GM23338 (cell line): ENCODE measurements at regions not wholly inside any gene's neighbourhood (a gene's known extent, or its start where the extent isn't known, plus 50 kb on each side); places are given as distances from the start of the nearest gene placed in this dataset.

ENCODE experiments used
- ATAC-seq: fragments of 200-7000 bp; cut with Tn5 transposase; 3 replicates; pipeline ENCODE4 v1.9.1; 2020
- DNase-seq: peaks from one replicate; pipeline ENCODE4 v3.0.0-alpha.2; 2015; ENCODE audit warnings: low spot score
- H2AFZ ChIP-seq: fragments of 200-600 bp; sonication (generic); 2 replicates; pipeline ENCODE4 v1.8.0; 2016; ENCODE audit warnings: antibody characterized with exemption, mild to moderate bottlenecking, moderate library complexity
- H3F3A ChIP-seq: fragments of 200-600 bp; sonication (generic); replicated peaks from 2 replicates; pipeline ENCODE4 v1.8.0; 2017; ENCODE audit warnings: antibody characterized with exemption, mixed run types, low read depth
- H3K27ac ChIP-seq: fragments of 200-600 bp; sonication (generic); 2 replicates; pipeline ENCODE4 v1.6.1; 2016; ENCODE audit warnings: low read depth
- H3K27me3 ChIP-seq: fragments of 200-600 bp; sonication (generic); 2 replicates; pipeline ENCODE4 v1.8.0; 2016; ENCODE audit warnings: mild to moderate bottlenecking, mixed run types, moderate library complexity; ENCODE audit not compliant: insufficient read depth
- H3K36me3 ChIP-seq: fragments of 200-600 bp; sonication (generic); 2 replicates; pipeline ENCODE4 v1.8.0; 2016; ENCODE audit warnings: mild to moderate bottlenecking; ENCODE audit not compliant: insufficient read depth
- H3K4me1 ChIP-seq: fragments of 200-600 bp; sonication (generic); 2 replicates; pipeline ENCODE4 v1.8.0; 2016; ENCODE audit warnings: mild to moderate bottlenecking, moderate library complexity; ENCODE audit not compliant: insufficient read depth
- H3K4me2 ChIP-seq: fragments of 200-600 bp; sonication (generic); 2 replicates; pipeline ENCODE4 v1.7.1; 2017; ENCODE audit warnings: mixed run types
- H3K4me3 ChIP-seq: fragments of 200-600 bp; sonication (generic); 2 replicates; pipeline ENCODE4 v1.6.1; 2016; ENCODE audit warnings: mixed run types
- H3K79me2 ChIP-seq: fragments of 200-600 bp; sonication (generic); replicated peaks from 2 replicates; pipeline ENCODE4 v1.8.0; 2017; ENCODE audit warnings: mild to moderate bottlenecking; ENCODE audit not compliant: insufficient read depth
- H3K9me2 ChIP-seq: fragments of 200-600 bp; sonication (generic); 2 replicates; pipeline ENCODE4 v1.8.0; 2017; ENCODE audit not compliant: insufficient read depth
- H4K20me1 ChIP-seq: fragments of 200-600 bp; sonication (generic); replicated peaks from 2 replicates; pipeline ENCODE4 v1.8.0; 2017; ENCODE audit warnings: mild to moderate bottlenecking; ENCODE audit not compliant: insufficient read depth
- H3K27ac Mint-ChIP-seq: 2 replicates; pipeline ENCODE4 v1.8.0; 2020; ENCODE audit warnings: inconsistent platforms, mild to moderate bottlenecking, moderate library complexity, mixed read lengths
- H3K27me3 Mint-ChIP-seq: 3 replicates; pipeline ENCODE4 v1.8.0; 2022; ENCODE audit warnings: low read depth, mild to moderate bottlenecking, moderate library complexity, mixed read lengths, inconsistent platforms; ENCODE audit not compliant: insufficient read depth, poor library complexity
- H3K36me3 Mint-ChIP-seq: 3 replicates; pipeline ENCODE4 v1.8.0; 2021; ENCODE audit warnings: low read depth, mild to moderate bottlenecking, inconsistent platforms, moderate library complexity, mixed read lengths
- H3K4me1 Mint-ChIP-seq: 3 replicates; pipeline ENCODE4 v1.8.0; 2020; ENCODE audit warnings: mild to moderate bottlenecking, inconsistent platforms, mixed read lengths
- H3K4me3 Mint-ChIP-seq: 3 replicates; pipeline ENCODE4 v1.8.0; 2021; ENCODE audit warnings: moderate library complexity, mild to moderate bottlenecking, inconsistent platforms, mixed read lengths
- H3K9me3 Mint-ChIP-seq: 3 replicates; pipeline ENCODE4 v1.8.0; 2020; ENCODE audit warnings: moderate library complexity, mild to moderate bottlenecking, inconsistent platforms, mixed read lengths
- CREB1 ChIP-seq: fragments of 250-450 bp; sonication (Bioruptor Pico); IDR thresholded peaks from 2 replicates; pipeline ENCODE4 v1.5.0; 2020; ENCODE audit warnings: low read depth, mild to moderate bottlenecking, moderate library complexity
- CTCF ChIP-seq, 2 experiments: fragments of 200-600 bp in 1 of 2; sonication (generic) in 1 of 2; conservative IDR thresholded peaks; 2 replicates each; pipeline versions ENCODE4 v1.5.1 to v1.6.1; 2016 to 2017; ENCODE audit warnings: antibody characterized with exemption in 2 of 2, low read depth in 2 of 2, mild to moderate bottlenecking in 2 of 2, moderate library complexity in 1 of 2
- ETS1 ChIP-seq: IDR thresholded peaks from 2 replicates; pipeline ENCODE4 v1.6.1; 2016; ENCODE audit warnings: antibody characterized with exemption
- EZH2 ChIP-seq: fragments of 200-600 bp; sonication (generic); IDR thresholded peaks from one replicate; pipeline ENCODE4 v1.8.0; 2017; ENCODE audit warnings: antibody characterized with exemption, mild to moderate bottlenecking, low read depth; ENCODE audit not compliant: unreplicated experiment
- EZH2phosphoT487 ChIP-seq: fragments of 200-600 bp; sonication (generic); IDR thresholded peaks from one replicate; pipeline ENCODE4 v1.8.1; 2018; ENCODE audit warnings: antibody characterized with exemption; ENCODE audit not compliant: unreplicated experiment
- JUNB ChIP-seq: IDR thresholded peaks from one replicate; pipeline ENCODE4 v1.6.1; 2016; ENCODE audit warnings: antibody characterized with exemption; ENCODE audit not compliant: unreplicated experiment
- NANOG ChIP-seq: IDR thresholded peaks from 2 replicates; pipeline ENCODE4 v1.6.1; 2016; ENCODE audit warnings: antibody characterized with exemption, borderline replicate concordance
- POLR2AphosphoS5 ChIP-seq: IDR thresholded peaks from 2 replicates; pipeline ENCODE4 v1.6.1; 2016; ENCODE audit warnings: antibody characterized with exemption, low read depth
- REST ChIP-seq: IDR thresholded peaks from one replicate; pipeline ENCODE4 v1.6.1; 2018; ENCODE audit warnings: antibody characterized with exemption; ENCODE audit not compliant: unreplicated experiment
- STAT1 ChIP-seq: IDR thresholded peaks from one replicate; pipeline ENCODE4 v1.6.1; 2016; ENCODE audit warnings: antibody characterized with exemption; ENCODE audit not compliant: unreplicated experiment
- ZNF114 ChIP-seq: fragments of 250-450 bp; sonication (Bioruptor Pico); IDR thresholded peaks from 2 replicates; pipeline ENCODE4 v1.5.0; 2020; ENCODE audit warnings: mild to moderate bottlenecking, moderate library complexity
- ZNF331 ChIP-seq: fragments of 250-450 bp; sonication (Bioruptor Pico); IDR thresholded peaks from 2 replicates; pipeline ENCODE4 v1.5.0; 2020; ENCODE audit warnings: low read depth, mild to moderate bottlenecking, moderate library complexity
- TF ChIP-seq, protein P1 (sequence below): fragments of 250-450 bp; sonication (Bioruptor Pico); IDR thresholded peaks from 2 replicates; pipeline ENCODE4 v1.5.0; 2020; ENCODE audit warnings: mild to moderate bottlenecking, moderate library complexity

DNA sequence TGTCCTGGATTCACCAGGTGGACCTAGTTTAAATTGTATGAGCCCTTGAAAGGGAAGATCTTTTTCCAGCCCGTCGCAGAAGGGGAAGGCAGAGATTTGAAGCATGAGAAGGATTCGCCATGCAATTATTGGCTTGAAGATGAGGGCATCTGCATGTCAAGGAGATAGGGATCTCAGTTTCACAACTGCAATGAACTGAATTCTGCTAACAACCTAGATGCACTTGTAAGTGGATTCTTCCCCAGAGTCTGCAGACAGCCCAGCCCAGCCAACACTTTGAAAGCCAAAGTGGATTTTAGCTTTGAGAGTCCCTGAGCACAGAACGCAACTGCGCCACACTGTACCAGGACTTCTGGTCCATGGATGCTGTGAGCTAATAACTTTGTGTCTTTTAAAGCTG lies 286.0 kb downstream of the TSN start:
- Histone ChIP-seq H3K4me2 (no peak overlapping the region), H2AFZ (no peak overlapping the region), H3K9me2 (peaks cover 6% of the 10 kb centered on the region), H3K27me3 (no peaks in the 10 kb centered on the region), H3K4me1 (no peaks in the 10 kb centered on the region), H3F3A (no peaks in the 10 kb centered on the region), H4K20me1 (no peaks in the 10 kb centered on the region), H3K4me3 (no peak overlapping the region), H3K36me3 (no peaks in the 10 kb centered on the region), H3K27ac (no peak overlapping the region), H3K79me2 (no peaks in the 10 kb centered on the region)
- ATAC-seq (no peak), DNase-seq (no peak)
- TF ChIP-seq JUNB (no peak), NANOG (no peak), CREB1 (CRISPR knock-in tag) (no peak), EZH2 (no peak), CTCF (conservative IDR thresholded peaks at IDR 0.05; ENCODE audit: low read depth in 2 of 2) (no peak), ZNF331 (no peak), EZH2phosphoT487 (no peak), ZNF114 (CRISPR knock-in tag) (no peak), POLR2AphosphoS5 (no peak), ETS1 (no peak), REST (no peak), STAT1 (no peak)
- TF ChIP-seq, protein P1, sequence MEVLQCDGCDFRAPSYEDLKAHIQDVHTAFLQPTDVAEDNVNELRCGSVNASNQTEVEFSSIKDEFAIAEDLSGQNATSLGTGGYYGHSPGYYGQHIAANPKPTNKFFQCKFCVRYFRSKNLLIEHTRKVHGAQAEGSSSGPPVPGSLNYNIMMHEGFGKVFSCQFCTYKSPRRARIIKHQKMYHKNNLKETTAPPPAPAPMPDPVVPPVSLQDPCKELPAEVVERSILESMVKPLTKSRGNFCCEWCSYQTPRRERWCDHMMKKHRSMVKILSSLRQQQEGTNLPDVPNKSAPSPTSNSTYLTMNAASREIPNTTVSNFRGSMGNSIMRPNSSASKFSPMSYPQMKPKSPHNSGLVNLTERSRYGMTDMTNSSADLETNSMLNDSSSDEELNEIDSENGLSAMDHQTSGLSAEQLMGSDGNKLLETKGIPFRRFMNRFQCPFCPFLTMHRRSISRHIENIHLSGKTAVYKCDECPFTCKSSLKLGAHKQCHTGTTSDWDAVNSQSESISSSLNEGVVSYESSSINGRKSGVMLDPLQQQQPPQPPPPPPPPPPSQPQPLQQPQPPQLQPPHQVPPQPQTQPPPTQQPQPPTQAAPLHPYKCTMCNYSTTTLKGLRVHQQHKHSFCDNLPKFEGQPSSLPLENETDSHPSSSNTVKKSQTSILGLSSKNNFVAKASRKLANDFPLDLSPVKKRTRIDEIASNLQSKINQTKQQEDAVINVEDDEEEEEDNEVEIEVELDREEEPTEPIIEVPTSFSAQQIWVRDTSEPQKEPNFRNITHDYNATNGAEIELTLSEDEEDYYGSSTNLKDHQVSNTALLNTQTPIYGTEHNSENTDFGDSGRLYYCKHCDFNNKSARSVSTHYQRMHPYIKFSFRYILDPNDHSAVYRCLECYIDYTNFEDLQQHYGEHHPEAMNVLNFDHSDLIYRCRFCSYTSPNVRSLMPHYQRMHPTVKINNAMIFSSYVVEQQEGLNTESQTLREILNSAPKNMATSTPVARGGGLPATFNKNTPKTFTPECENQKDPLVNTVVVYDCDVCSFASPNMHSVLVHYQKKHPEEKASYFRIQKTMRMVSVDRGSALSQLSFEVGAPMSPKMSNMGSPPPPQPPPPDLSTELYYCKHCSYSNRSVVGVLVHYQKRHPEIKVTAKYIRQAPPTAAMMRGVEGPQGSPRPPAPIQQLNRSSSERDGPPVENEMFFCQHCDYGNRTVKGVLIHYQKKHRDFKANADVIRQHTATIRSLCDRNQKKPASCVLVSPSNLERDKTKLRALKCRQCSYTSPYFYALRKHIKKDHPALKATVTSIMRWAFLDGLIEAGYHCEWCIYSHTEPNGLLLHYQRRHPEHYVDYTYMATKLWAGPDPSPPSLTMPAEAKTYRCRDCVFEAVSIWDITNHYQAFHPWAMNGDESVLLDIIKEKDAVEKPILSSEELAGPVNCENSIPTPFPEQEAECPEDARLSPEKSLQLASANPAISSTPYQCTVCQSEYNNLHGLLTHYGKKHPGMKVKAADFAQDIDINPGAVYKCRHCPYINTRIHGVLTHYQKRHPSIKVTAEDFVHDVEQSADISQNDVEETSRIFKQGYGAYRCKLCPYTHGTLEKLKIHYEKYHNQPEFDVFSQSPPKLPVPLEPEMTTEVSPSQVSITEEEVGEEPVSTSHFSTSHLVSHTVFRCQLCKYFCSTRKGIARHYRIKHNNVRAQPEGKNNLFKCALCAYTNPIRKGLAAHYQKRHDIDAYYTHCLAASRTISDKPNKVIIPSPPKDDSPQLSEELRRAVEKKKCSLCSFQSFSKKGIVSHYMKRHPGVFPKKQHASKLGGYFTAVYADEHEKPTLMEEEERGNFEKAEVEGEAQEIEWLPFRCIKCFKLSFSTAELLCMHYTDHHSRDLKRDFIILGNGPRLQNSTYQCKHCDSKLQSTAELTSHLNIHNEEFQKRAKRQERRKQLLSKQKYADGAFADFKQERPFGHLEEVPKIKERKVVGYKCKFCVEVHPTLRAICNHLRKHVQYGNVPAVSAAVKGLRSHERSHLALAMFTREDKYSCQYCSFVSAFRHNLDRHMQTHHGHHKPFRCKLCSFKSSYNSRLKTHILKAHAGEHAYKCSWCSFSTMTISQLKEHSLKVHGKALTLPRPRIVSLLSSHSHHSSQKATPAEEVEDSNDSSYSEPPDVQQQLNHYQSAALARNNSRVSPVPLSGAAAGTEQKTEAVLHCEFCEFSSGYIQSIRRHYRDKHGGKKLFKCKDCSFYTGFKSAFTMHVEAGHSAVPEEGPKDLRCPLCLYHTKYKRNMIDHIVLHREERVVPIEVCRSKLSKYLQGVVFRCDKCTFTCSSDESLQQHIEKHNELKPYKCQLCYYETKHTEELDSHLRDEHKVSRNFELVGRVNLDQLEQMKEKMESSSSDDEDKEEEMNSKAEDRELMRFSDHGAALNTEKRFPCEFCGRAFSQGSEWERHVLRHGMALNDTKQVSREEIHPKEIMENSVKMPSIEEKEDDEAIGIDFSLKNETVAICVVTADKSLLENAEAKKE (CRISPR knock-in tag) = no peak
- Mint-ChIP-seq H3K27ac (no peak overlapping the region), H3K4me3 (no peak overlapping the region), H3K36me3 (0 out of 3 replicates have a peak, but pooled peaks cover 2% of the 10 kb centered on the region), H3K27me3 (peaks cover 2% of the 10 kb centered on the region), H3K9me3 (peaks cover 17% of the 10 kb centered on the region; the same call in 2 of the 3 replicates), H3K4me1 (no peaks in the 10 kb centered on the region)
